ENCODE measurements at regions not wholly inside any gene's neighbourhood (a gene's known extent, or its start where the extent isn't known, plus 50 kb on each side); places are given as distances from the start of the nearest gene placed in this dataset.

DNA sequence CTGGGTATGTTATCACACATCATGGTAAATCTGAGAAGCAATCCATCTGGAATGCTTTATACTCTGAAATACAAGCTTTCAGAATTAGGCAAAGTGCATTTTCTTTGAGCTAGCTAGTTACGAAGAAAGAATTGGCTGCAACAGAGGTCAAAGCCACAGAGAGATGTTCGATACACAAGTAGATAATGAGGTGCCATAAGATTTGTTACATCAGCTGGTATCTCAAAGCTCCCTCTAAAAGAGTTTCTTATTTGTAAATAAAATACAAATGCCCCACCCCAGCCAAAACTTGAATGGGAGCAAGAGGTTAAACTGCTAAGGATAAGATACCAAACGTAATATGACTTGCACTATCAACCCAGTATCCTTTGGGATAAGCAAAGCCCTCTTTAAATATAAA lies 84.0 kb upstream of the SLCO3A1 start:
- DNase-seq = no peak

DNA sequence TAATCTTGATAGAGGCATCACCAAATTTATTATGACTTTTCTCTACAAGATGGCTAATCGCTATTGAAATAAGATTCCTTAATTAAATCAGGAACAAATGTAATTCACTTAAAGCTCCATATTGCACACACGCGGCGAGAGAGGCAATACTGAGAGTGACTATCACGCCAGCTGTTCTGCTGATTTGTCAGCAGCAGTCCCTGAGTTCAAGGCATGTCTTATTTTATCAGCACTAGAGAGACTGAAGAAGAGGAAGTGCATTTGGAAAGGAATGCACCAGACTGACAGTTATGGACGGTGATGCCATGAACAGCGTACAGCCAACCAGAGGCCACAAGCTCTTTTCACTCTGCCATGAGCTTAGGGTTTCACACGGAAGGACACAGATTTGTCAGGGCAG lies 83.6 kb upstream of the SLCO3A1 start:
- DNase-seq = peak; percentile 36

DNA sequence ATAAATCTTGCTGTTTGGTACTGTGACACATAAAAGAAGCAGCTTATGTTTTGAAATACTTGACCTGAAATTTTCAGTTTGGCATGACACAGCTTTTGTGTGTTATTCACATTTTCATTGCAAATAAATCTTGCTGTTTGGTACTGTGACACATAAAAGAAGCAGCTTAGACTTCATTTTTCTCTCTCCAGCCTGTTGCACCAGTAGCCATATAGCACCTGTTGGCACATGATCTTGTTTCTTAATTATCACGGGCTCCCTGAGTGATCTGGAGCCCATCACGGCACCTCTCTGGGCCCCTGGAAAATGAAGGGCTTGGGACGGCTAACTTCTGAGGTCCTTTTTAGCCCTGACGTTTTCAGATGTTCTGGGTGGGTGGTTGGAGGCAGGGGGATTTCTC lies 77.4 kb upstream of the SLCO3A1 start:
- DNase-seq = no peak

DNA sequence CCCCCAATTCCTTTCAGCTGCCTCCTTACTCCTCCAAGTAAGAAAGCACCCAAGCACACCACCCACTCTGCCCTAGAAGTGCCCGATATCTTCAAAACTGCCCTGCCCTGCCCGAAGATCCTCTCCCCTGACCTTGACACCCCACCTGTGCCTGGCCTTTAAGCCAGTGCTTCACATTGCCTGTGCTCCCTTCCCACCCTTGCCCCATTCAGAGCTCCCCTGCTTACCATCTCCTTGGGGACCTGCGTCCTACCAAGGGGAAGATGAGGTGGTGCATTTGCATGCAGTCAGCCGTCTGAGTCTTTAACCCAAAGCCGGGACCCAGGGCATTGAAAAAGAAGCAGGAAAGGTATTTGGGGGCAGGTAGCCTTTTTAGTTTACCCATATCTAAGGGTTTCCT lies 73.5 kb upstream of the SLCO3A1 start:
- DNase-seq = no peak

DNA sequence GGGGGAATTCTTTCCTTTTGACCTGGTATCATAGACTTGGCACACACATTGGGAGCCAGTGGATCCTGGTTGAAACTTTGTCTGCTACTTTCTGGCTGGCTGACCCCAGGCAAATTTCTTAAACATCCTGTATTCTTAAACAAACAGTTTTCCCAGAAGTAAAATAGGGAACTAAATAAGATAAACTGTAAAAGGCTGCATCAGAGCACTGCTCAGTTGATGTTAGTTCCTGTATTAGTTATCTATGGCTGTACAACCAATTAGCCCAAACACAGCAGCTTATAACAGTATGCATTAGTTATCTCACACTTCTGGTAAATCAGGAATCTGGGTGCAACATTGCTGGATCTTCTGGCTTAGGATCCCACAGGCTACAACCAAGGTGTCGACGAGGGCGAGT lies 73.1 kb upstream of the SLCO3A1 start:
- peak; percentile 50 for DNase-seq

DNA sequence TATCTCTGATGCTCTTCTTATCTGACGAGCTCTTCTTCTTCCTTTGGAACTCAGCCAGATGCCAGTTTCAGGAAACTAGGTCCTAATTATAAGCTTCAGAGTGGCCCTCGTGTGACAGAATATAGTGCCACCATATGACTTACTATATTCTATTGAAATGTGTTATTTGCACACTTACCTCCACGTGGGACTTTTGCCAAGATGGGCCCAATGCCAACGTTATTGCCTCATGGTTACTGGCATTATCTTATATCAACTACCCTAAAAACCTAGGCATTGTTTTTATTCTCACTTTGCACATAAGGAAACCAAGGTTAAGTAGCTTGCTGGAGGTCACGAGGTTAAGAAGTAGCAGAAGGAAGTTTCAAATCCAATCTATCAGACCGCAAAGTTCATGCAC lies 71.3 kb upstream of the SLCO3A1 start:
- peak; percentile 29 for DNase-seq

DNA sequence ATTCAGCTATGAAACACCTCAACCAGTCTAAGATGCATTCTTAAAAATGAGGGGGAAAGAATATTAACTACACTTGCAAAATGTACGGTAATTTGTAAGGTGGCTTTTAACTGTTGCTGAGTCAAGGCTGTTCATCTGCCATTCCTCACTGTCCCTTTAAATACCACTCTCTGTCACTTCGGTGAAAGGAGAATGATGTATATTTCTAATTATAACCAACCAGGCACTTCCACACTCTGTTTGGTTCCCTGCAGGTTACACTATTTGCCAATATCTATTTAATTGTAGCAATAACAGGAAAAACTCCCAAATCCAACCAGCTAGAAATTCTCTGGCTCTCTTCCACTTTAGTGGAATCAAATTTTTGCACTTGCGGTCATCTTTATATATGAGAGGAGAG lies 70.5 kb upstream of the SLCO3A1 start:
- DNase-seq = no peak

DNA sequence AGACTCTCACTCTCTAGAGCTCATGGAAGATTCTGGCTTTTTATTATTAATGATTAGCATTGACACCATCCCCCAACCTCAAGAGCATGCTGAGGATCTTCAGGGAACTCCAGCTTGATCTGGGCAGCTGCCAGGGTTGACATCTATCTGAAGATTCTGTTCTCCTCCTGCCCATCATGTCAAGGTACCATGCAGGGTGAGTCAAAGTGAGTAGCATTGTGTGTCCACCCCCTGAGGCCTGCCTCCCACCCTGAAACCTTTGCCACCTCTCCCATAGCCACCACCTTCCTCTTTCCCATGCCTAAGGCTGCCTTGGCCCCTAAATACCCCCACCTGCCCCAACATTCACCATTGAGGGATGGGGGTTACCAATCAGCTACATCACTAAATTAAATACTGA lies 70.1 kb upstream of the SLCO3A1 start:
- DNase-seq = no peak

DNA sequence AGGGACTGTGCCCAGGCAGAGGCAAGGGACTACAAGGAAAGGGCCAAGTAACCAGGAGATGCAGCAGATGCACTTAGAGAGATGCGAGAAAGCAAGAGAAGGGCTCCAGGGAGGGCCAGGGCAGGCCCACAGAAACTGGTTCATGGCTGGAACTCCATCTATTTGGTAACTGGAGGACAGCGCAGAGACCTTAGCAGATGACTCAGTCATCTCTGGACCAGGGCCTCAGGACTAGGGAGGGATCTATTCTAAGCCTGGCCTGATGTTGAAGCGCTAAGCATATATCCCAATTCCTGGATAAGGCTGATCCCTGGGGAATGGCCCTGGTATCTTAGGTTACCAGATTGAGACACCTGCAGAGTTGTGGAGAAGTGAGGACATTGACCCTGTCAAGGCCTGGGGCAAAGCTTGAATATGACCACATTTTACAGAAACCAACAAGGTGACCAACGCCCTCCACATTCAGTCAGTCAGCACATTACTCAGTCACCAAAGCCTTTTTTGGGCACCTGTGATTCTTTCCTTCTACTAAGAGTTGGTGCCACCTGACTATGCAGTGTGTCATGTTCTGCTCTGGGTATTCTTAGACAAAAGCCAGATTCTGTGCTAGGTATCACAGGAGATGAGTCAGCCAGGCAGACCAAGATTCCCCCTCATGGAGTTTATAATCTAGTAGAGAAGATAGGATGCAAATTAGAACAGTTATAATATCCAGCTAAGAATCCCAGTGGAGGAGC lies 68.4 kb upstream of the SLCO3A1 start:
- no peak for DNase-seq

DNA sequence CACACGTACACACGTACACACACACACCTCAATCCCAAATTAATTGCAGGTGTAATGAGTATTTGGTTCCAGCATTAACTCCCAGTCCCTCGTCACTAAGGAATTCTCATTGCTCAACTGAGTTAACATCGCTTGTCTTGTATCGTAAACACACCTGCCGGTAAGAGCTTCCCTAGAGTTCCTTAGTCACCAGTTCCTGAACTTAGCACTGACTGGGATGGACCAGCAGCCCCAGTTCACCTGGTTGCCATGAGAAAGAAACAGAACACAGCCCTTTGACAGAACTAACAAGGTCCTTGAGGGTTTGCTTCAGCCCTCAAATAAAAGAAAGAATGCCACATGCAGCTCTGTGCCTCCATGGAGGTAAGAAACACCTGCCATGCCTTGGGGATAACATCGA lies 66.3 kb upstream of the SLCO3A1 start:
- no peak for DNase-seq

DNA sequence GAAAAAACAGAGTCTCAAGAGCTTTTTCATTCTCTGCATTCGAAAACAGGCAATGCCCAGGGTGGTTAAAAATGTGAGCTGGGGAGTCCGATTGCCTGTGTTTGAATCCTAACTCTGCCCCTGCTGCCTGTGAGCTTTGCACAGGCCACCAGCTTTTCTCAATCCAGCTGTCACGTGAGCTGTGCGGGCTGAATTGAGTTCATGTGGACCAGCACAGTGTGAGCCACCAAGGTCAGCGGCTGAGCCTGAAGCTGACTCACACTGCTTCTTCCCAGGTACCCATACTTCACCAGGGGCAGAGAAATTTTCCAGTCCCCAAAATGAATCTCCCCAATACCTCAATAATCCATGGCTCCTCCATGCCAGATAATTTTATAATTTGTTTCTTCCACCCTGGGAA lies 64.4 kb upstream of the SLCO3A1 start:
- DNase-seq = no peak

DNA sequence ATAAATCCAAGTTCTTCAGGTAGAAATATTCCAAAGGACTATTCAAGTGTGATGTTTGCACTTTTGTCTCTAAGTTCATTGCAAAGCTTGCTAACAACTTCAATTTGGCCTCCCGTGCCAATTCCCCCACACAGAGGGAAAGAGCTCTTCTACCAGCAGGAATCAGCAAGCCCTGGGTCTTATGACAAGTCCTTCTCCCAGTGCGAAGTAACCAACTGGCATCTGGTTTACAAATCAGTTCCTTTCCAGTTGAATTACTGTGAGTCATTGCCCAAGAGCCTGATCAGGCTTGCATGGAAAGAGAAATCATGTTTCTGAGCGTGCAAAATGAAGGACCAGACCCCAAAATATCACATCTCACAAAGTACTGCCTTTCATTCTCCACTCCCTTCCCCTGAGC lies 62.7 kb upstream of the SLCO3A1 start:
- no peak for DNase-seq

DNA sequence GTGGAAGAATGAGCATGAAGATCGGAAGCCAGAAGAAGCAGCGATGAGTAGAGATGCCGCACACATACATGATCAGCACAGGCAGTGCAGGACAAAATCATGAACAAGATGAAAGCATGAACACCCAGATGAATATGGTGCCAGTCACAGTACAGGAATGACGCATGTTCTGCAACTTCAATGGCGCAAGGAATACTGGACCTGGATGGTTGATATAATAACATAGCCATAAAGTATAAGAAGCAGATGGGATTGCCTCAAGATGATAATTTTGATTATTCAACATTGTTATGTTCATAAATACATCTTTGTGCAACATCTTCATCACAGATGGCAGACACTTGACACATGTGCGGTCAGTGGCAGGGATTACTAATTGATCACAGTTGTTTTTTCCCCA lies 59.7 kb upstream of the SLCO3A1 start:
- no peak for DNase-seq

DNA sequence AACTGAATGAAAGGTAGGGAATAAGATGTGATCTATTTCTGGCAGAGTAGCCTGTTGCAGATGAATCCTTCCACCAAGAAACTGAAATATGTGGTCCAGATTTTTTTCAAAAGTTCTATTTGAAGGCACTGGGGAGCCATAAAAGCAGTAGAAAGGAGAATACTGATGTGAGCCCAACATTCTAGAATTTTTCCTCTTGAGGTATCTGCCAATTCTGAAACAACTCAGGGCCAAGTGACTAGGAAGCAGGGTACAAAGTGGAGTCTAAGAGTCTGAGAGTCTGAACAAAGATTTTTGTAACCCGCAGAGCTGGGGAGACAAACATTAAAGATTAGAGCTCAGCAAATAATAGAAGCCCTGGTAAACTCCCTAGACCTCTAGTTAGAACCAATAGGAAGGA lies 58.3 kb upstream of the SLCO3A1 start:
- DNase-seq = no peak

DNA sequence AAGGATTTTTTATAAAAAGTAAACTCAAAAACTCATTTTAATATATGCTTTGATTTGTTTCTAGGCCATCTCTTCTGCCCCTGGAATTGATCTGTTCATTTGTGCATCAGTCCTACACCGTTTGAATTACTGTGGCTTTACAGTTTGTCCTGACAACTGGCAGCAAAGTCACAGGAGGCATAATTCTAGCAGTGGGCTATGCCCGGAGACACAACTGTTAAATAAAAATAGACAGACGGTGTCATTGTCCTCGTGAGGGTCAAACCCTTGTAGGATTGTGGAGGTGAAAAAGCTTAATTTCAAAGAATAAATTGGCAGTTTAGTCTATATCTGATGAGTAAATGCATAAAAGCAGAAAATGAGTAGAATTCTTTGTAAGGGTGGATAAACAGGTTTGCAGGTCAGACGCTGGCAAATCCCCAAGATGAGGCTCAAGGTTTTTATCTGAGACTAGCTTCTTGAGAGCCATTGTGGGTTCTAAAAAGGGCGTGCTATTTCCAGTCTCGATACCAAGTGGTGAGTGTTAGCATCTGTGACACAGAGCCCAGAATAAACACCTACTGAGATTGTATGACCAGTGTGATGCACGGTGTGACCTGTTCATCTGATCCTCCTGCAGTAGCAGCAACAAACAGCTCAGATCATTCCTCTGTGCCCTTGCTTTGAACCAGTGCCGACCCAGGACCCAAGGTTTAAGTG lies 51.5 kb upstream of the SLCO3A1 start:
- no peak for DNase-seq

DNA sequence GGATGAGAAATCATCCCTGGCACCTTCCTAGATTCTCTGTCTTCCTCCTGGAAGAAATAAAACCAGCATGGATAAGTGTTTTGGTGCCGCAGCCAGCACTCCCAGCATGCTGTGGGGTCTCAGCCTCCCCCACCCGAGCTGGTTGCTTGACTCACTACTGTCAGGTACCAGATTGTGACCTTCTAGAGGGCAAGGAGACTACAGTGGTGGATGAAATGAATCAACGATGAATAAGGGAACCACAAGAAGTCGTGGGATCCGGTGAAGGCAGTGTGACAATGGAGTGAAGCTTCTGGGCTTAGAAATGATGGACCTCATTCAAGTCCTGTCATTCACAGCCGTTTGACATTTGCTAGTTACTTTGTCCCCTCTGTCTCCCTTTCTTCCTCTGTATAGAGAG lies 50.2 kb upstream of the SLCO3A1 start:
- DNase-seq = no peak
